Fibroblast of the aortic adventitia (primary cell): ENCODE measurements at regions not wholly inside any gene's neighbourhood (a gene's known extent, or its start where the extent isn't known, plus 50 kb on each side); places are given as distances from the start of the nearest gene placed in this dataset.

Experiments
- DNase-seq: peaks from one replicate; pipeline ENCODE4 v3.0.0-alpha.2; 2010; ENCODE audit warnings: low read depth
- H3K4me3 ChIP-seq: 2 replicates; pipeline ENCODE4 v1.5.1; 2011; ENCODE audit warnings: low read depth, mild to moderate bottlenecking, control low read depth, low read length, moderate library complexity
- CTCF ChIP-seq: IDR thresholded peaks from 2 replicates; pipeline ENCODE4 v1.5.1; 2011; ENCODE audit warnings: mild to moderate bottlenecking, low read length, control low read depth, inconsistent platforms; ENCODE audit not compliant: insufficient read depth

GRCh38 chr12:59005193-59005955 lies 85.1 kb upstream of the LRIG3 start:
- TF ChIP-seq CTCF, result no peak
- no peak overlapping the region for H3K4me3 ChIP-seq
- peak; percentile 68 for DNase-seq

DNA sequence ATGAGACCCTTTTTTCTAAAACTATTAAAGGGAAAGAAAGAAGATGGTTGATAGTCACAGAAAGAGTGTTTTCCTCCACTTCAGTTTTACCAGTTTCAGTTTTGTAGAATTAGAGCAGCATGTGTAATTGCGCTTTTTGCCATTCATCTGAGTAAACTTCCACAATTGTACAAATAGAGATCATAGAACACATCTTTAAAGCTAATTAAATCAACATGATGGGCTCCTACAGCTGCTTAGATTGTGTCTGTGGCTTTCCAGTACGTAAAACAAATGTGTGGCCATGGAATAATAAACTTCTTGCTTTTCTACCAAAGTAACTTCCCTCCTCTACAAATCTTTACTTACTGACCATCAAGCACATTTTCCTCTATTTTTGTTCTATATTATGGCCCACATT lies 84.2 kb upstream of the LRIG3 start:
- no peak for TF ChIP-seq CTCF
- no peak overlapping the region for H3K4me3 ChIP-seq
- DNase-seq, result no peak

DNA sequence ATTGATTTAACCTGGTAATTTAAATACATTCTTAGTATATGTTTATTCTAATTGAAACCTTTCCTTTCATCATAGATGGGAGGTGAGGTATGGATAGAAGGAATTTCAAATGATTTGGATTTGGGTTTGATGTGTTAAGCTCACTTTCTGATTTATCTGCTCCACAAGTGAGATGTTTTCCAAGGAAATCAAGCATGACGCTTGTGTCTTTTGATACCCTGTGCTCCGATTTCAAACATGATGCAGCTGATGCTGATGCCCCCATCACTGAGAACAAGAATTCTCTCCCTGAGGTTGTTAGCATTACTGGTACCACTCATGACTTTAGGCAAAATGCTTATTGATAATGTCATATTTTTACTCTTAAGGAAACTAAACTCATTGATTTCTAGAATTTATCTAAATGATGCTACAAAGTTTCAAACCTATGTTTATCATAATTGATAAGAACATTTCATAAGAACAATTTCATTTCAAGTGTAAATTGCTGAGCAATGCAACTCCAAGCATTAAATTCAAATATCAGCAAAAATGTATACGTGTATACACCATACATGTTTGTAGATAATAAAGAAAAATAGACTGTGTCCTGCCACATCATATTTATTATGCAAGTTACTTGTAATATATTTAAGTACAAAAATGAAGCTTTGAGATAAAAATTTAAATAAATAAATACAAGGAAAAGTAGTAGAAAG lies 75.5 kb upstream of the LRIG3 start:
- no peak for DNase-seq
- no peak for TF ChIP-seq CTCF
- no peak overlapping the region for H3K4me3 ChIP-seq

DNA sequence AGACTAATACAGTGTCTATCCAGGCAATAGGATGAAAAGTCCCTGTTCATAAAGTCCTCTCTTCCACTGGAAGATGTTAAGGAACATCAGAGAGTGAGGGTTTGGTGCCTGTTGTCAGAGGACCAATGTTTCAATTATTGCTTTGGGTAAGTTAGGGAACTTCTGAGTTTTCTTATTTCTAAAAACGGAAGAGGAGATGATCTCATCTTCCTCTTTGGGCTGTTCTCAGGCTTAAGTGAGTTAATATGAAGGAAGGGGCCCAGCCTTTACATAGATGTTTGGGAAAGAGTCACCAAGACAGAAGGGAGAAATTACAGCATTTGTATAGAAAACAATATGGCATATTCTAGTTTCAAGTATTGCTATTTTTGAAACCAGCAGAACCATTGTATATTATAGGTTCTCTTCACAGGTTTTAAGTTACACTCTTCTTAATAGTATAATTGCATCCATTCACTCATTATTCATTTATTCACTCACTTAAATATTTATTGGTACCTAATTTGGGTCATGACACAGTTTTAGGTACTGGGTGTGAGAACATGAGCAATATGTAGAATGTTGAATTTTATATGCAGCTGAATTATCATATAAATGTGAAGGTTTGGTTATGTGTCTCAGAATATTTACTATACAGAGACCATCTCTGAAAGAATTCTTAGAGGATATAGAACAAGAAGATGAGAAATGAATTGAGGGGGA lies 68.5 kb upstream of the LRIG3 start:
- H3K4me3 ChIP-seq, result no peak overlapping the region
- DNase-seq, result no peak
- TF ChIP-seq CTCF, result no peak

DNA sequence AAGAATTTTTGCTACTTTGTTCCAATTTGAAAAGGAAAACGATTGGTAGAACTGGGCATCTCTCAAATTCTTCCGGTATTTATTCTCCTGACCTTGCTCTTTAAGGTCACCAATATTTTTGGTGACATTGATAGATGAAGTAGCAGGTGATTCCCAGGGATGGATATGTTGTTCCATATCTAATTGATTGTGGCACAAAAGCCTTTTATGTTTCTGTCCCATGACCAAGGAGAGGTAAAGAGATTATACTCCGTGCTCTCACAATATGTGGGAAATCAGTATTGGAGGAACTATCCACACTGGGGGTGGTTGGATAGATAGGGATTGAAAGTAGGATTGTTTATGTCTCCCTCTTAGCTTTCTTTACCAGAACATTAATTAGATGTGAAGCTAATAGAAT lies 61.7 kb upstream of the LRIG3 start:
- DNase-seq, result no peak
- no peak for TF ChIP-seq CTCF
- H3K4me3 ChIP-seq, result no peak overlapping the region

GRCh38 chr12:58980768-58981167 lies 60.5 kb upstream of the LRIG3 start:
- no peak overlapping the region for H3K4me3 ChIP-seq
- TF ChIP-seq CTCF, result no peak
- no peak for DNase-seq
